Suprapubic skin (tissue), 4 donors: ENCODE measurements at regions not wholly inside any gene's neighbourhood (a gene's known extent, or its start where the extent isn't known, plus 50 kb on each side); places are given as distances from the start of the nearest gene placed in this dataset.

Experiments used
- DNase-seq, 2 donors: peaks; one replicate each; pipeline ENCODE4 v3.0.0-alpha.2; 2019; ENCODE audit warnings: low spot score in 2 of 2
- H3K27ac ChIP-seq: fragments of 200-600 bp; sonication (generic); one replicate; pipeline ENCODE4 v1.5.1; 2019
- H3K27me3 ChIP-seq: fragments of 200-600 bp; sonication (generic); one replicate; pipeline ENCODE4 v1.5.1; 2019
- H3K36me3 ChIP-seq: fragments of 200-600 bp; sonication (generic); one replicate; pipeline ENCODE4 v1.5.1; 2019
- H3K4me1 ChIP-seq: fragments of 200-600 bp; sonication (generic); one replicate; pipeline ENCODE4 v1.5.1; 2019
- H3K4me3 ChIP-seq: fragments of 200-600 bp; sonication (generic); one replicate; pipeline ENCODE4 v1.5.1; 2019; ENCODE audit warnings: mild to moderate bottlenecking
- H3K9me3 ChIP-seq: fragments of 200-600 bp; sonication (generic); one replicate; pipeline ENCODE4 v1.5.1; 2019
- CTCF ChIP-seq, 2 donors: fragments of 200-600 bp in 1 of 2; fragments of 450-650 bp in 1 of 2; sonication (generic) in 1 of 2; IDR thresholded peaks; one replicate each; pipeline ENCODE4 v1.5.1; 2016 to 2019; ENCODE audit warnings: antibody characterized with exemption in 2 of 2, mild to moderate bottlenecking in 1 of 2, moderate library complexity in 1 of 2
- EP300 ChIP-seq: sonication (generic); formaldehyde crosslinking; IDR thresholded peaks from one replicate; pipeline ENCODE4 v1.6.1; 2017; ENCODE audit warnings: antibody characterized with exemption
- POLR2A ChIP-seq, 2 donors: fragments of 450-650 bp; IDR thresholded peaks; one replicate each; pipeline ENCODE4 v1.6.1; 2017; ENCODE audit warnings: antibody characterized with exemption in 2 of 2, mild to moderate bottlenecking in 2 of 2, moderate library complexity in 2 of 2
- POLR2AphosphoS5 ChIP-seq, 3 donors: sonication (generic); formaldehyde crosslinking; IDR thresholded peaks; one replicate each; pipeline ENCODE4 v1.6.1; 2017; ENCODE audit warnings: antibody characterized with exemption in 3 of 3
- WGBS: methylation state at CpG from one replicate; pipeline ENCODE4 v1.1.5; 2018; 5-methylcytosine and 5-hydroxymethylcytosine counted together

GRCh38 chr10:28242555-28243204, 60.2 kb downstream of the MPP7 start:
- H3K4me1 ChIP-seq, result peaks cover 4% of the 10 kb centered on the region
- no peaks in the 10 kb centered on the region for H3K9me3 ChIP-seq
- TF ChIP-seq CTCF (IDR thresholded peaks at IDR 0.05) (no peak), POLR2AphosphoS5 (IDR thresholded peaks at IDR 0.05) (no peak), EP300 (no peak), POLR2A (IDR thresholded peaks at IDR 0.05) (no peak)
- DNase-seq, result no peak
- 69% methylated on average over 1 of the region's 1 CpG for WGBS
- no peaks in the 10 kb centered on the region for H3K36me3 ChIP-seq
- no peaks in the 10 kb centered on the region for H3K27me3 ChIP-seq
- H3K27ac ChIP-seq, result no peak overlapping the region
- no peak overlapping the region for H3K4me3 ChIP-seq

GRCh38 chr10:28241741-28242399, 61.0 kb downstream of the MPP7 start:
- TF ChIP-seq POLR2AphosphoS5 (IDR thresholded peaks at IDR 0.05) (no peak), EP300 (no peak), CTCF (IDR thresholded peaks at IDR 0.05) (peak; percentile 82 to 84)
- Histone ChIP-seq H3K9me3 (no peaks in the 10 kb centered on the region), H3K27me3 (no peaks in the 10 kb centered on the region), H3K27ac (no peak overlapping the region), H3K4me1 (peaks cover 4% of the 10 kb centered on the region), H3K4me3 (no peak overlapping the region), H3K36me3 (no peaks in the 10 kb centered on the region)
- WGBS, result 15% methylated on average over 3 of the region's 3 CpGs
- DNase-seq, result no peak

- Histone ChIP-seq H3K27me3 (no peaks in the 10 kb centered on the region), H3K4me1 (peaks cover 4% of the 10 kb centered on the region), H3K36me3 (no peaks in the 10 kb centered on the region), H3K27ac (no peak overlapping the region), H3K4me3 (no peak overlapping the region), H3K9me3 (no peaks in the 10 kb centered on the region)
- TF ChIP-seq POLR2A (IDR thresholded peaks at IDR 0.05), result no peak
- WGBS, result 79% methylated on average over 2 of the region's 2 CpGs
- DNase-seq, result no peak
These were observed 62.5 kb downstream of the MPP7 start for GRCh38 chr10:28240400-28240799.

- Histone ChIP-seq H3K4me1 (no peaks in the 10 kb centered on the region), H3K27ac (no peak overlapping the region), H3K9me3 (no peaks in the 10 kb centered on the region), H3K36me3 (no peaks in the 10 kb centered on the region), H3K27me3 (no peaks in the 10 kb centered on the region), H3K4me3 (no peak overlapping the region)
- TF ChIP-seq POLR2A (IDR thresholded peaks at IDR 0.05), result no peak
- no peak for TF ChIP-seq POLR2AphosphoS5 (IDR thresholded peaks at IDR 0.05)
- TF ChIP-seq CTCF (IDR thresholded peaks at IDR 0.05), result no peak
- TF ChIP-seq EP300, result no peak
- DNase-seq, result no peak
- WGBS, result 92% methylated on average over 12 of the region's 12 CpGs
These were observed 66.3 kb downstream of the MPP7 start for GRCh38 chr10:28236591-28236990.

- TF ChIP-seq POLR2AphosphoS5 (IDR thresholded peaks at IDR 0.05) (no peak), CTCF (IDR thresholded peaks at IDR 0.05) (no peak), EP300 (no peak), POLR2A (IDR thresholded peaks at IDR 0.05) (no peak)
- H3K9me3 ChIP-seq, result no peaks in the 10 kb centered on the region
- no peaks in the 10 kb centered on the region for H3K36me3 ChIP-seq
- H3K27me3 ChIP-seq, result no peaks in the 10 kb centered on the region
- no peak overlapping the region for H3K4me3 ChIP-seq
- no peak overlapping the region for H3K27ac ChIP-seq
- 82% methylated on average over 5 of the region's 5 CpGs for WGBS
- H3K4me1 ChIP-seq, result no peaks in the 10 kb centered on the region
- no peak for DNase-seq
These were observed 82.1 kb downstream of the MPP7 start for GRCh38 chr10:28220811-28221210.
